ENCODE measurements at regions not wholly inside any gene's neighbourhood (a gene's known extent, or its start where the extent isn't known, plus 50 kb on each side); places are given as distances from the start of the nearest gene placed in this dataset.

DNA sequence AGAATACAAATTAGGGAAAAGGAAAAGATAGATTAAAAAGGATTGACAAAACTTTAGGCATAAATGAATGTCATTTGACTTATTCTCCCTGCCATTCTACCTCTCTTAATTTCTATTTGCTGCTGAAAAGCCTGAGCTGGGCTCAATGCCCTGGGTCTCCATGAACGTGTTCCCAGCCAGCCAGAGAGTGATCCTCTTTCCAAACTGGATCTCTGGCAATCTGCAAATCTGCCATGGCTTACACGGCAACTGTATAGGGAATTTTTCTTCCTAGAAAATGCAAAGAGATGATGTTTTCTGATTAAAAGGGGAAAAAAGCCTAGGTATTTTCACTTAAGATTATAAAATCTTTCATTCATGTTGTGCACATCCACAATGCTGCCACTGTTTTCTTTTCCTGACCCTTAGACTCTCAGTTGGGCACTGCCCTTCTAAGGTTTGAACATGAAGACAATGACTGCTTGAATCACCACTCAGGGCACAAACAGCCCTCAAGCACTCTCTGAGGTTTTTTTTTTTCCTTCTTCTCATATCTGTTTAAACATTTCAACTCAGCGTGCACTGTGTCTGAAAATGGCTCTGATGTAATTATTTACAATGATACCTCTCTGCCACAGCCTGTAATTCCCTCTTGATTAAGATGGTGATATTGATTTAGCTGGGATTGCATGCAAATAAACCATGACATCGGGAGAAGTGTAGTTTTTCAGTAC, 60.3 kb downstream of the DACT1 start:
- FAIRE-seq = no peak

DNA sequence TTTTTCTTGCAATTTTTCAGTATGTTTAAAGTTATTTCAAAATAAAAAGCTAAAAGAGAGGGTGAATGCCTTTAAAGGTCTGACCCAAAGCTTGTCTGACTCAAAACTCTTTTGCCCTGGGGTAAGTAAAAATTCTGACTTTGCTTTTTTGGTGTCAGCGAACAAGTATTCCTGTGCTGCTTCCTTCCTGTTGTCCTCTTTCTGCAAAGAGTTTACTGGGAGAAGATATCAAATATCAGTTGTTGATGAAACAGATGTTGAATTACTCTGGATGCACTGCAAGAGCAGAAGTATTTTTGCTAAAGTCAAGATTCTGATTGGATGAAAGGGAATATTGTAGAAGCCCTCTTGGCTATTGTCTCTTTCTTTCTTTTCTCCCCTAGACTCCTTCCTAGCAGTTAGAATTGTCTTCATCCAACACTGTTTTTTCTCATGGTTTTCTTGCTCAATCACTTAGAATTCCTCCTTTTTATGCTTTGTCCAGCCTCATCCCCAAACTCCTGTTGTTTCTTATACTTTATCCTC, 62.0 kb downstream of the DACT1 start:
- DNase-seq (ENCODE audit: insufficient read length, low spot score) = no peak
- FAIRE-seq = no peak

More for the DNA sequence above, 60.3 kb downstream of the DACT1 start:
- DNase-seq (ENCODE audit: insufficient read length, low spot score) = no peak

DNA sequence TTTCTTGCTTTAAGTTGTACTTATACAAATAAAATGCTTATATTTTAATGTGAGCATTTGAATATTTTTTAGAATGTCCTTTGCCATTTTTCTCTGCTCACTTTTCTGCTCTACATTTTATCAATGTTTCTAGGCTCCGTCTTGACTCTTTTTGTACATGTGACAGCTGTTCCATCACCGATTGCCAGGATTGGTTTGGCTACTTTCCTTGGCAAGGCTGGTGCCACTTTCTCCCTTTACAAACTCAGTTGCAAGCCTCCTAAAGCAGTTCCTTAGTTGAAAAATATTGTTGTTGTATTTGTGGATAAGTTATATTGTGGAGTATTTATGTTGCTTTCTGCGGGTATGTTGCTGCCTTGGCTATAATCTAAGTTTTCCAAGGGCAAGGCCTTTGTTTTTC, 63.4 kb downstream of the DACT1 start:
- no peak for FAIRE-seq
- DNase-seq (ENCODE audit: insufficient read length, low spot score) = no peak

DNA sequence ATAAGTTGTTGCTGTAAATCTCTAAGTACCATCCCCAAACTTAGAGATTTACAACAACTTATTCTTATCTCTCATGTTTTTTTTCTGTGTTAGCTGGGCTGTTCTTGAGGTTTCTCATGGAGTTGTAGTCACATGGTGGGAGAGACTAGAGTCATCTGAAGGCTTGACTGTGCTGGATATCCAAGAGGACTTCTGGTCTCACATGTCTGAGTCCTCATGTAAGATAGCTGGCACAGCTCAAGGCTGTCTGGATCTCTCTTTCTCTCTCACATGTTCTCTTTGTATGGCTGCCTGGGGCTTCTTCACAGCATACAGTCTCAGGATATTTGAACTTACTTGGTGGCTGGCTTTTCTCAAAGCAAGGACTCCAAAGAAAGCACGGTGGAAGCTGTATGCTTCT, 63.8 kb downstream of the DACT1 start:
- FAIRE-seq (no peak), DNase-seq (ENCODE audit: insufficient read length, low spot score) (no peak)

DNA sequence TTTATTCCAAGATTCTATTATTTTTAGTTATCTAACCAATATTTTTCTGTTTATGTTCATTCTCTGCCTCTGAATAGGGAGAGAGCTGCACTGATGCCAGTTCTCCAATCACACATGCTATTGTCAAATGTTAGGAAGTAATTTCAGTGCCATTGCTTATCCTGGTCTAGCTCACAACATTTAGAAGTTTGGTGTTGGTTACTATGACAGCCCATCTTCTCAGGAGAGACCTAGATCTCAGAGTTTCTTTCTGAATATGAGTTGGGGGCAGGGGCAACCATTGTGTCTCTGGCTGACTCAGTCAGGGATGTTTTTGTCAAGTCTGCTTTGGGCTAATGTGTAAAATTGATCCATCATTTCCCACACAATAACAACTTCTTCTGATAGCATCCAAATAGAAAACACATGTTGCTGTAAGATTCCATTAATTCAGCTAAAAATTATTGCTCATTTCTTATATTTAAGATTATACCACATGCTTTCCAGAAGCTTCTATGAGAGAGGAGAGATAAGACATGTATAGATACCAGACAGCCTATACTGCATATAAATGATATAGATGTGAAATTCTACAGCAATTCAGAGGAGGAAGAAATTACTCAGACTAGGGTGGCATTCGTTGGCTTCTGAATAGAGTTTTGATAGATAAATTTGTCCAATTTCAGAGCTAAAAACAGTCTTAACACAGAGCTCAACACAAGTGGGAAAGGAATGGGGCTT, 64.8 kb downstream of the DACT1 start:
- FAIRE-seq (no peak), DNase-seq (ENCODE audit: insufficient read length, low spot score) (no peak)

DNA sequence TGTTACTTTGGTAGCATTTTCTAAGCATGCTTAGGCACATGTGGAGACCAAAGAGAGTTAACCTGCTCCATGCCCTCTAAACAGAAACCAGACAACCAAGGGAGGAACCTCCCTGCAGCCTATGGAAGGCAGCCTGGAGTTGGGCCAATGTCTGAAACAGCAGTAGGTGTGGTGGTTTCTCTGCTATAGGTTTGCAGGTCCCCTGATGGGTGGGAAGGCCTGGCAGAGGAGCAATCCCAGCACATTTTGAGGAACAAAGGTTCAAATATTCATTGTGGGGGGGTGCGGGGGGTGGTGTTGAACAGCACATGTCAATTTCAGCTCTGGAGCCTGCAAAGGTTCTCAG, 65.4 kb downstream of the DACT1 start:
- DNase-seq (ENCODE audit: insufficient read length, low spot score) = no peak

DNA sequence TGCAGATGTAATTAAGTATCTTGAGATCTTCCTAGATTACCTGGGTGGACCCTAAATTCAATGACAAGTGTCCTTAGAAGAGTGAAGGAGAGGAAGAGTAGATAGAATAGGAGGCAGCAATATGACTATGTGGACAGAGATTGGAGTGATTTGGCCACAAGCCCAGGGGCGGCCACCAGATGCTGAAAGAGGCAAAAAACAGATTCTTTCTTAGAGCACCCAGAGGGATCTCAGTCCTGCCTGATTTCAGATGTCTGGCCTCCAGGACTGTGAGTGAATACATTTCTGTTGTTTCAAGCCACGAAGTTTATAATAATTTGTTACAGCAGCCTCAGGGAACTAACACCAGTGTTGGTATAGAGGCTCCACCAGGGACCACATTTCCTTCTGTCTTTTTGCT, 67.3 kb downstream of the DACT1 start:
- DNase-seq (ENCODE audit: insufficient read length, low spot score) (no peak), FAIRE-seq (no peak)

More for the DNA sequence above, 65.4 kb downstream of the DACT1 start:
- no peak for FAIRE-seq

DNA sequence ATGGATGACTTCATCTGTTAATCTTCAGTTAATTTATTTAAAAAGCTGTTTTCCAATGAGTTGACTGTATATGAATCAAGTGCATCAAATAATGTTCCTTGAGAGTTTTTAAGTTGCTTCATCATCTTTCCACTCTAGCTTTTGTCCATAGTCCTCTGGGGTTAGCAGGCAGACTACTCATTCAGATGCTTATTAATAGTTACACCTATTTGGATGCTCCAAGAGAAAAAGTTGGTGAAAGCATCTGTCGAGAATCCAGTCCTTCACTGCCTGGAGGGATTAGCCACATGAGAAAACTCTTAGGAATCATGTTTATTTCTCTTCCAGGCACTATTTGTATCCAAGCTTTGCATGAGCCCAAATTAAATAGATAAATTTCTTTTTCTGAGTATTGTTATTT, 70.2 kb downstream of the DACT1 start:
- FAIRE-seq = no peak

DNA sequence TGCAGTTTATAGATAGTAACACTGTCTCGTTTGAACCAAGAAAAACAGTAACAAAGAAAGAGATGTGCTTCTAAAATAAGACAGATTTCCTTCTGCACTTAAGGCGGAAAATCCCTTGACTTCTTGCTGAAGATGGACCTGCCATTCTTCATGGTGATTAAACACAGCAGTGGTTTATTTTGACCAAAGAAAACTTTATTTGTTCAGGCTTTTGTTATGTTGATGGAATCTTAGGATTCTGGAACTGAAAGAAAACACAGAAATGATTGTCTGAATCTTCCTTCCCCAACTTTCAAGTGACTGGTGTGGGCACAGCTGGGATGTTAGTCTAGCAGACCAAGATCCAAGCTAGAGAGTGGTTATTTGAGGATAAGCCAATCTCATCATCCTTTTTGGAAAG, 72.2 kb downstream of the DACT1 start:
- DNase-seq (ENCODE audit: insufficient read length, low spot score) (no peak), FAIRE-seq (no peak)

More for the DNA sequence above, 70.2 kb downstream of the DACT1 start:
- no peak for DNase-seq (ENCODE audit: insufficient read length, low spot score)

DNA sequence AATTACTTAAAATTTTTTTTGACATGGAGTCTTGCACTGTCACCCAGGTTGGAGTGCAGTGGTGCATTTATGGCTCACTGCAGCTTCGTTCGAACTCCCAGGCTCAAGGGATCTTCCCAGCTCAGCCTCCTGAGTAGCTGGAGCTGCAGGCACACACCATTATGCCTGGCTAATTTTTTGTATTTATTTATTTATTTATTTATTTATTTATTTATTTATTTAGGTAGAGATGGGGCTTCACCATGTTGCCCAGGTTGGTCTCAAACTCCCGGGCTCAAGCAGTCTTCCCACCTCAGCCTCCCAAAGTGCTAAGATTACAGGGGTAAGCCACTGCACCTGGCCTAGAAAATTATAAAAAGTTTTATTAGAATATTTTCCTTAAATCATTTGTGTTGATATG, 73.6 kb downstream of the DACT1 start:
- FAIRE-seq (no peak), DNase-seq (ENCODE audit: insufficient read length, low spot score) (no peak)

DNA sequence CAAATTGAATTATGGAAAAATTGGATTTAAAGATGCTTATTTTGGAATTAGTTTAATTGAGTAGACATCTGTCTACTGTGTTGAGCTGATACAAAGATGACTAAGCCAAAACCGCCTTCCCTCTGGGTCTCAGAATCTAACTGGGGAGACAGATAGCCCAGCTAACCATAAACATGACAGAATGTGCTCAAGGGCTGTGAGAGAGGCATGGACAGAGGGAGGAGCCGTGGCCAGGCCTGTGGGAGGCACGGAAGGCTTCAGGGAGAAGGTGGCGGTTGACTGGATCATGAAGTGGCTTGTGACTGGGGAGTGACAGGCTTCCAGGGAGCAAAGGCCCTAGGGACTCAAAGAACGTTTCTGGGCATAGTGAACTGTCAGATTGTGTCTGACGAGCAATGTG, 74.6 kb downstream of the DACT1 start:
- DNase-seq (ENCODE audit: insufficient read length, low spot score) (no peak), FAIRE-seq (no peak)

DNA sequence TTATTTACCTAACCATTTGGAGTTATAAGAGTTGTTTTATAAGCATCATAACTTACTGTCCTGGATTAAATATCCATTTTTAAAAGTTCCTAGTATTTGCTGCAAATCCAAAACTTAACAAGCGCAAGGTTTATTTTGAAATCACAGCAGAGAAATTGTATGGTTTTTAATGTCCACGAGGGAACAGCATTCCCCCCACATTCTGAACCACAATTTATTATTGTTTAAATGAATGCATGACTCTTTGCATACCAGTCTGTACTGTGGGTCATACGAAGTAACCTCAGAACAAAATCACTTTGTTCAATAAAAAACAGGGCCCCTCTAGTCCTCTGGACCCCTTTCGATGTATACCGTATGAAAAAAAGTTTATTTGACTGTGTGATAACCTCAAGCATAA, 75.9 kb downstream of the DACT1 start:
- no peak for DNase-seq (ENCODE audit: insufficient read length, low spot score)
- no peak for FAIRE-seq

DNA sequence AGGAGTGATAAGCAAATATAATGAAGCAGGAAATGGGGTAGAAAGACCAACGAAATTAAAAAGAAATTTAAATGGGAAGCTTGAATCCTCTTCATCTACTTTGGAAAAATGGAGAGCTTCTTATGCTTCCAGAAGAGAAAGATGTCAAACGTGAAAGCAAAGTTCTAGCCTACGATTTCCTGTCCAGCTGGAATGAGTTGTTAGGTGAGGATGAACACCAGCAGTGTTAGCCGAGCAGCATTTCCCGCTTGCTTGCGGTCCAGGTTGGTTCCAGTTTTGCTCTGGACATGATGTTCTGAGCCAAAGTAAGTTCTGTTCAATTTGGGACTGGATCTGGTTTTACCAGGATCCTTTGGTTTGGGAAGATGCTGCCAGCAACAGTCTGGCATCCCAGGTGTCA, 78.9 kb downstream of the DACT1 start:
- FAIRE-seq = no peak
- DNase-seq (ENCODE audit: insufficient read length, low spot score) = no peak

DNA sequence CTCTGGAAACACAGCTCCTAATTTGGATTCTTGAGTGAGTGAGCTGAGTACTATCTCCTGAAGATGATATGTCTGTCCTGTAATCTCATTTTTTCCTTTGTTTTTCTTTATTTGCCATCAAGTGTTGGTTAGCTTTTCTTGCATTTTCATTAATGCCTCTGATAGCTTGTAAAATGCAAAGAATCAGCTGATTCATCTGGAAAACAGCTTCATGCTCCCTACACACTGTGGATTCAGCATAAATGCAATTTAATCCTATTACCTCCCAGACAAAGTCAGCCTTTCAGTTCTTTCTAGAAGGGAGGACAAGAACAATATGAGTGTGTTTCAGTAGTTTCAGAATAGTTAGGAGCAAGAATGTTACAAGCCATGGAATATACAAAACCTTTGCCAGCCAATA, 79.4 kb downstream of the DACT1 start:
- no peak for FAIRE-seq

DNA sequence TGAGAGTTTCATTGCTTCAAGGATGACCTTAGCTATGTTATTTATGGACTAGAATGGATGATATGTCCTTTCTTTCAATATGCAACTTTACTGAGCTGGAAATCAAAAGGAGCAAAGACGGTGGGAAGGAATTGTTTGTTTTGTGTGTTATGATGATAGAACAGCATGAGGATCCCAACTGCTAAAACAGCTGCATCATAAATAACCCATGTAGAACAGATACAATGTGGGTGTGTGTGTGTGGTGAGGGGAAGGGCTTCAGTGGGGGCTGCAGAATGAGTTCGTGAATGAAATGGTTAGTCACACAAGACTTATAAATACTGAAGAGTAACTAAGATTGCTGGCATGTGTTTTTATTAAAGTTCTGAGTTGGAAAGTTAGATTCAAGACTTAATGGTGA, 80.1 kb downstream of the DACT1 start:
- no peak for DNase-seq (ENCODE audit: insufficient read length, low spot score)

More for the DNA sequence above, 79.4 kb downstream of the DACT1 start:
- no peak for DNase-seq (ENCODE audit: insufficient read length, low spot score)

DNA sequence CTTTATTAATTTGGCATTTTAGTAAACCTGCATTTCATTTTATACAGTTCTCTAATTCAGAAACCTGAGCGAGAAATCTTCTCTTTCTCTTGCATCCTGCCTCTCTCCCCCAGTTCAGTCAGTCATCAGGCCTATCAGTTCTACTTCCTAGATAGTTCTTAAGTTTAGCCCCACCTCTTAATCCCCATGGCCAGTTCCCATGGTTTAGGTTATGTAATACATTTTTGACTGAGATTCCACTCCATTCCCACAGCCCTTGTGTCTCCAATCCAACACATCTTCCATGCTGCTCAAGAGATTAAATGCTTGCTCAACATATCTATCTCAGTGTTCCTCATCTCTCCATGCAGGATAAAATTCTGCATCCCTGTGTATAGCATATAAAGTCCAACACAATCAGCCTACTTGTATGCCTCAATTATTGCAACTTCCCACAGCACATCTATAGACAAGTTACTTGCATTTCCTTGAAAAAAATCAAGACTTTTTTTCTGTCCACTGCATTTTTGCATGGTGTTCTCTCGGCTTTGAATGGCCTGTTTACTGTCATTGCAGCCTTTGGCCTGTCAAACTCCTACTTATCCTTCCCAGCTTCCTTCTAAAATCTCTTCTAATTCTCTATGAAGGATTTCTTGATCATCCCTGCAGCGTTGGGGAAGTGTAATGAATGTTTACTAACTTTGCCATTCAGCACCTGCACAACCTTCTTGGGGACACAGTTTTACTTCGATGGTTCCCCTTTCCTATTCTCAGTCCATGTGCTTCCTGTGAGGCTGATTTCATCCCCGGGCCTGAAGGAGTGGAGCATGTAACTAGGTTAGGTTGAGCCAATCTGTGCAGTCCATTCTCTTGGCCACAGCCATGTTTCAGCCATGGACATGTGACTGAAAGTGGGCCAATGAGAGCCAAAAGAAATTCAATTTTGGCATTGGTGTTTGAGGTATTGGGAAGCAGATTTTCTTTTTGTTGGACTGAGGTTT, 80.8 kb downstream of the DACT1 start:
- DNase-seq (ENCODE audit: insufficient read length, low spot score) (no peak), FAIRE-seq (no peak)

More for the DNA sequence above, 80.1 kb downstream of the DACT1 start:
- no peak for FAIRE-seq

DNA sequence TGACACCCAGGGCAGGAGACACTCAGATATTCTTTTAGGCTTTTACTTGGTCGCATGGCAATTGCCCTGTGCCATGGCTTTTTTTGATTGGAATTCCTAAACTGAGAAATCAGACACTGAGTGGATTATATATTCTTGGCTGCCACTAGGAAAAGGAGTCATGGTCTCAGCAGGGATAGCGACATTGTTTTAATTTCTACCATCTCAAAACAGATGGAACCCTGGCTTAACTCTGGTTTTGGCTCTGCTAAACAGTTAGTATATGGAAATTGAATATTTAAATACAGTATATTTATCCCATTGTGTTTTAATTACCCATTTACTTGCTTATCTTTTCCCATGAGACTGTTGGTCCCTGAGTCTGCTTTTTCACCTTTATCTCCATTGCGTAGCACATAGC, 84.0 kb downstream of the DACT1 start:
- DNase-seq (ENCODE audit: insufficient read length, low spot score) = no peak
- no peak for FAIRE-seq

DNA sequence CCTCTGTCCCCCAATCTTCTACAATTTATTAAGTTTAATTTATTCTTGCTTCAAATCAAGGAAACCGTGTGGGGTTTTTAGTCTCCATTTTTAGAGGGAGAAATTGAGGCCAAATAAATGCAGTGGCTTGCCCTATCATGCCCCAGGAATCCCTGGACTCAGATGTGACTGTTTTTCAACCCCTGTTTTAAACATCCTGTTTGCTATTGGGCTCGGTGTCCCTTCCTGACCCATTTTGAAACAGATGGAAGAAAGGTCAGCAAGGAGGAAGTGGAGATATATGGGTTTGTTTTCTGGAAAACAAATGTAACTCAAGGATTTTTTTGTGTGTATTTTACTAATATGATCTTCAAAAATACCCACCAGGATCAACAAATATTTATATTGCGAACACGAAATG, 84.7 kb downstream of the DACT1 start:
- no peak for DNase-seq (ENCODE audit: insufficient read length, low spot score)
- no peak for FAIRE-seq

DNA sequence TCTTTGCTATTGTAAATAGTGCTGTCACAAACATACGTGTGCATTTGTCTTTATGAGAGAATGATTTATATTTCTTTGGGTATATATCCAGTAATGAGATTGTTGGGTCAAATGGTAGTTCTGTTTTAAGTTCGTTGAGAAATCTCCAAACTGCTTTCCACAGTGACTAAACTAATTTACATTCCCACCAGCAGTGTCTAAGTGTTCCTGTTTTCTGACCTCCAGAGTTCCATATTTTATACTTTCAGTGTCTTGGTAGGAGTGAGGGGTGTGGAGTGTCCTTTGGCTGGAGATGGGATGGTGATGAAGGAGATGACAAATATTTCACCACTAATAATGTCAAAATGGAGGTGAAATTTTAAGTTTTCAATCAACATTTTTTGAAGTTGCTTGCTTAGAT, 86.4 kb downstream of the DACT1 start:
- FAIRE-seq (no peak), DNase-seq (ENCODE audit: insufficient read length, low spot score) (no peak)

DNA sequence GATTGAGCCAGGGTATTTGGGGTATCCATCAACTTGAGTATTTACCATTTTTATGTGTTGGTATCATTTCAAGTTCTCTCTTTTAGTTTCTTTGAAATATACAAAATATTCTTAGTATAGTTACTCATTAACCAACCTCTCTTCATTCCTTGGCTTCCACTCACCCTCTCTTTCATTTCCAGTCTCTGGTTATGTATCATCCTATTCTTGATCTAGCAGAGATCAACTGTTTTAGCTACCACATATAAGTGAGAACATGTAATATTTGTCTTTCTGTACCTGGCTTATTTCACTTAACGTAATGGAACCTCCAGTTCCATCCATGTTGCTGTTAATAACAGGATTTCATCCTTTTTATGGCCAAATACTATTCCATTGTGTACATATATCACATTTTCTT, 86.9 kb downstream of the DACT1 start:
- DNase-seq (ENCODE audit: insufficient read length, low spot score) (no peak), FAIRE-seq (peak; percentile 35)

DNA sequence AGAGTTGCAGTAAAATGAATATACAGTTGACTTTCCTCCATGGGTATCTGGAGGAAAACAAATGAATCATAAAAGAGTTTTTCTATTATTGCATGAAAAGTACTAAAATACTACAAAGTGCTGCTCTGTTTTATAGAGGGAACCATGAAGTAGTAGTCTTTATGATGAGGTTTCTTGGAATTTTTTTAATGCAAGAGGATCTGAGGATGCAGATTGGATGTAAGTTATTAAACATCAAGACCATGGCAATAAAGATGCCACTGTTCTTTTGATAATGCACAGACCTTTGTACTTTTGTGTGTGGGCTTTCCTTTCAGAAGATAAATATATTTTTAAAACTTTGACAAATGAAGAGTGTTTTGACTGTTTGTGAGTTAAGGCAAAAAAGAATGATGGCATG, 87.5 kb downstream of the DACT1 start:
- no peak for FAIRE-seq
- no peak for DNase-seq (ENCODE audit: insufficient read length, low spot score)
